HCT116 (cell line): ENCODE measurements at regions not wholly inside any gene's neighbourhood (a gene's known extent, or its start where the extent isn't known, plus 50 kb on each side); places are given as distances from the start of the nearest gene placed in this dataset.

Source experiments
- ATAC-seq: fragments of 200-7000 bp; cut with Tn5 transposase; 2 replicates; pipeline ENCODE4 v1.9.1; 2020; ENCODE audit warnings: mild to moderate bottlenecking, moderate library complexity
- BruUV-seq: library from RNA; stranded (reverse); fragments of 400-500 nt; replicated peaks from 2 replicates; lab custom pipeline; 2021; lab: Mats Ljungman, UMichigan
- CTCF ChIA-PET: fragments of 300-600 bp; sonication (Branson Sonifier 250); formaldehyde crosslinking; loops from one replicate; lab custom pipeline; 2021; ENCODE audit warnings: antibody characterized with exemption; lab: Charles Lee
- POLR2A ChIA-PET: fragments of 300-600, 350-600 bp; sonication (Branson Sonifier 250); formaldehyde crosslinking; loops from one replicate; lab custom pipeline; 2021; ENCODE audit warnings: antibody characterized with exemption; lab: Charles Lee
- RAD21 ChIA-PET, 2 experiments: fragments of 300-600 bp; sonication (Branson Sonifier 250); formaldehyde crosslinking; loops; one replicate each; lab custom pipeline; 2023; ENCODE audit warnings: low total read pairs in 2 of 2; ENCODE audit not compliant: uncharacterized antibody in 2 of 2, unreplicated experiment in 2 of 2, low non-redundant PET in 1 of 2; lab: Charles Lee
- DNase-seq: peaks from one replicate; pipeline ENCODE4 v3.0.0-alpha.2; 2010; ENCODE audit warnings: low read depth, low spot score
- H2AFZ ChIP-seq: fragments of 200-600 bp; shearing (Covaris generic), sonication (generic); 2 replicates; pipeline ENCODE4 v1.6.1; 2017; ENCODE audit warnings: low read depth, mixed run types, mixed read lengths, antibody characterized with exemption, low read length; ENCODE audit not compliant: poor library complexity, severe bottlenecking
- H3K27ac ChIP-seq: 2 replicates; pipeline ENCODE4 v1.5.1; 2012; ENCODE audit warnings: low read depth, low read length
- H3K27me3 ChIP-seq: fragments of 200-600 bp; sonication (generic); 2 replicates; pipeline ENCODE4 v1.6.1; 2016; ENCODE audit warnings: mixed run types, low read length, mixed read lengths; ENCODE audit not compliant: insufficient read depth
- H3K36me3 ChIP-seq, 2 experiments: fragments of 200-500 bp in 1 of 2; fragments of 200-600 bp in 1 of 2; sonication (Bioruptor generic) in 1 of 2; sonication (generic) in 1 of 2; 2 replicates each; pipeline versions ENCODE4 v1.5.1 to v1.6.1; 2014 to 2016; ENCODE audit warnings: low read length in 2 of 2, inconsistent platforms in 1 of 2, mixed read lengths in 1 of 2, mixed run types in 1 of 2; ENCODE audit not compliant: insufficient read depth in 2 of 2, control insufficient read depth in 1 of 2
- H3K4me1 ChIP-seq, 2 experiments: fragments of 200-600 bp in 1 of 2; sonication (generic) in 1 of 2; 2 replicates each; pipeline versions ENCODE4 v1.5.1 to v1.6.1; 2012 to 2017; ENCODE audit warnings: low read length in 2 of 2, inconsistent platforms in 1 of 2, mild to moderate bottlenecking in 1 of 2, mixed read lengths in 1 of 2, mixed run types in 1 of 2, moderate library complexity in 1 of 2; ENCODE audit not compliant: insufficient read depth in 2 of 2, control insufficient read depth in 1 of 2
- H3K4me2 ChIP-seq: fragments of 200-600 bp; sonication (generic); 2 replicates; pipeline ENCODE4 v1.6.1; 2017; ENCODE audit warnings: mixed run types, low read length, mixed read lengths
- H3K4me3 ChIP-seq, 2 experiments: fragments of 200-600 bp in 1 of 2; sonication (generic) in 1 of 2; replicated peaks in 1 of 2; 2 replicates each; pipeline ENCODE4 v1.5.1; 2011 to 2016; ENCODE audit warnings: low read length in 2 of 2, control low read depth in 1 of 2, low read depth in 1 of 2, mild to moderate bottlenecking in 1 of 2, mixed read lengths in 1 of 2, mixed run types in 1 of 2
- H3K79me2 ChIP-seq: fragments of 200-600 bp; sonication (generic); 2 replicates; pipeline ENCODE4 v1.6.1; 2017; ENCODE audit warnings: mild to moderate bottlenecking, mixed run types, low read length, moderate library complexity, mixed read lengths; ENCODE audit not compliant: insufficient read depth
- H3K9ac ChIP-seq: fragments of 200-600 bp; sonication (generic); 2 replicates; pipeline ENCODE4 v1.6.1; 2016; ENCODE audit warnings: low read length, mixed read lengths
- H3K9me2 ChIP-seq: fragments of 200-600 bp; sonication (generic), shearing (Covaris generic); 2 replicates; pipeline ENCODE4 v1.6.1; 2017; ENCODE audit warnings: mixed run types, mild to moderate bottlenecking, moderate library complexity; ENCODE audit not compliant: insufficient read depth
- H3K9me3 ChIP-seq, 2 experiments: fragments of 200-500 bp in 1 of 2; fragments of 200-600 bp in 1 of 2; sonication (Bioruptor generic) in 1 of 2; sonication (generic) in 1 of 2; 2 replicates each; pipeline ENCODE4 v1.6.1; 2014 to 2017; ENCODE audit warnings: low read length in 2 of 2, mixed read lengths in 2 of 2, inconsistent platforms in 1 of 2, low read depth in 1 of 2, mild to moderate bottlenecking in 1 of 2, mixed run types in 1 of 2, moderate library complexity in 1 of 2; ENCODE audit not compliant: control insufficient read depth in 1 of 2, insufficient read depth in 1 of 2
- H4K20me1 ChIP-seq: fragments of 200-600 bp; sonication (generic), shearing (Covaris generic); 2 replicates; pipeline ENCODE4 v1.6.1; 2017; ENCODE audit warnings: mixed run types, mild to moderate bottlenecking, moderate library complexity; ENCODE audit not compliant: insufficient read depth
- ATF3 ChIP-seq: IDR thresholded peaks from 2 replicates; pipeline ENCODE4 v1.6.1; 2012
- CBX3 ChIP-seq: IDR thresholded peaks from 2 replicates; pipeline ENCODE4 v1.6.1; 2012; ENCODE audit warnings: low read depth
- ELF1 ChIP-seq: IDR thresholded peaks from 2 replicates; pipeline ENCODE4 v1.6.1; 2012; ENCODE audit warnings: low read depth, borderline replicate concordance
- EZH2phosphoT487 ChIP-seq: fragments of 200-600 bp; IDR thresholded peaks from 2 replicates; pipeline ENCODE4 v1.6.1; 2018; ENCODE audit warnings: antibody characterized with exemption, borderline replicate concordance
- FOSL1 ChIP-seq: IDR thresholded peaks from 2 replicates; pipeline ENCODE4 v1.6.1; 2012; ENCODE audit warnings: low read depth
- JUND ChIP-seq: IDR thresholded peaks from 2 replicates; pipeline ENCODE4 v1.6.1; 2012
- POLR2A ChIP-seq: IDR thresholded peaks from 2 replicates; pipeline ENCODE4 v1.7.0; 2011; ENCODE audit warnings: borderline replicate concordance; ENCODE audit not compliant: insufficient read depth, insufficient read length; ENCODE audit errors: extremely low read depth
- RAD21 ChIP-seq: IDR thresholded peaks from 2 replicates; pipeline ENCODE4 v1.6.1; 2012; ENCODE audit warnings: low read depth, mild to moderate bottlenecking
- REST ChIP-seq: IDR thresholded peaks from 2 replicates; pipeline ENCODE4 v1.6.1; 2012; ENCODE audit warnings: low read depth
- SIN3A ChIP-seq: IDR thresholded peaks from 2 replicates; pipeline ENCODE4 v1.6.1; 2012; ENCODE audit warnings: low read depth
- ZBTB33 ChIP-seq: IDR thresholded peaks from 2 replicates; pipeline ENCODE4 v1.6.1; 2011; ENCODE audit warnings: mild to moderate bottlenecking, low read length, moderate library complexity; ENCODE audit not compliant: insufficient replicate concordance; ENCODE audit errors: extremely low read depth
- ZFX ChIP-seq: fragments of 450-650 bp; IDR thresholded peaks from 2 replicates; pipeline ENCODE4 v1.6.1; 2017
- intact Hi-C: fragments of 100-400 bp; cut with micrococcal nuclease; formaldehyde crosslinking; loops from 2 replicates; pipeline ENCODE4 v1.10.0; 2022

- BruUV-seq: no TSS peak
Measured at GRCh38 chr15:86004061-86004460, 75.6 kb upstream of the AGBL1 start.

More at GRCh38 chr15:86004061-86004460, 75.6 kb upstream of the AGBL1 start:
- ChIA-PET CTCF (no interaction called here), RAD21 (no interaction called here), POLR2A (no interaction called here)
- Histone ChIP-seq H3K4me2 (no peak overlapping the region), H3K9ac (no peak overlapping the region), H3K9me3 (no peaks in the 10 kb centered on the region), H2AFZ (no peak overlapping the region), H3K9me2 (no peaks in the 10 kb centered on the region), H4K20me1 (no peaks in the 10 kb centered on the region), H3K36me3 (no peaks in the 10 kb centered on the region), H3K27ac (no peak overlapping the region), H3K79me2 (no peaks in the 10 kb centered on the region), H3K4me3 (no peak overlapping the region), H3K27me3 (peaks cover 4% of the 10 kb centered on the region), H3K4me1 (no peaks in the 10 kb centered on the region)
- no peak for DNase-seq
- intact Hi-C loops: no loop called here
- no peak for ATAC-seq
- no peak for TF ChIP-seq RAD21
- TF ChIP-seq POLR2A: no peak
- TF ChIP-seq ATF3: no peak
- no peak for TF ChIP-seq ELF1
- TF ChIP-seq FOSL1: no peak
- TF ChIP-seq SIN3A: no peak
- no peak for TF ChIP-seq CBX3
- no peak for TF ChIP-seq EZH2phosphoT487
- no peak for TF ChIP-seq ZBTB33
- no peak for TF ChIP-seq ZFX
- no peak for TF ChIP-seq REST
- no peak for TF ChIP-seq JUND
